ENCODE measurements at regions not wholly inside any gene's neighbourhood (a gene's known extent, or its start where the extent isn't known, plus 50 kb on each side); places are given as distances from the start of the nearest gene placed in this dataset.

DNA sequence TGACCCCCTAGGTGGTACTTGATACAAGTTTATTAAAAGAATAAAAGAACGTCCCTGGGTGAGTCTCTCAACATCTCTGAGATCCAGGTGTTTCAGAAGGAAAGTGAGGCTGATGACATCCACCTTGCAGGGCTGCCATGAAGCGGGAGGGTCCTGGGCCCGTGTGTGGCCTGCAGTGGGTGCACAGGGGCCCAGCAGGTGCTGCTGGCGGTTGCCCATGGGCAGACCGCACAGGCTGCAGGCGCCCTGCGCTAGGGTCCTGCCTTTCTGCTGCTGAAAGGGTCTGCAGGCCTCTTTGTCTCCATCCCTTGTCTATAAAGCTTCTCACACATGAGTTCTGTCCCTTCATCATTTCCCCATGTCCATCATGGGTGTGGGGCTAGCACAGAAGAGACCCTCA is 247.0 kb downstream of the TFCP2L1 start:
- no peak for TF ChIP-seq ESRRA (CRISPR knock-in tag; IDR thresholded peaks at IDR 0.05; ENCODE audit: borderline replicate concordance)
- no peak for TF ChIP-seq CTCF (IDR thresholded peaks at IDR 0.05)
